ENCODE measurements at regions not wholly inside any gene's neighbourhood (a gene's known extent, or its start where the extent isn't known, plus 50 kb on each side); places are given as distances from the start of the nearest gene placed in this dataset.

GRCh38 chr11:94678236-94678635 lies 89.9 kb upstream of the AMOTL1 start:
- Histone ChIP-seq H3K4me3 (ENCODE audit: low read depth in 2 of 2, low read length in 2 of 2) (no peak overlapping the region), H3K27ac (ENCODE audit: low read length) (no peak overlapping the region), H3K36me3 (ENCODE audit: control insufficient read depth, insufficient read depth, low read length) (no peaks in the 10 kb centered on the region), H3K9me3 (ENCODE audit: control insufficient read depth, insufficient read depth, low read depth, low read length) (no peaks in the 10 kb centered on the region), H3K4me1 (ENCODE audit: control insufficient read depth, insufficient read depth, low read length) (no peaks in the 10 kb centered on the region), H3K27me3 (ENCODE audit: control insufficient read depth, insufficient read depth, low read length) (no peaks in the 10 kb centered on the region)
- no peak for DNase-seq (ENCODE audit: low read depth, low spot score)
- no peak for TF ChIP-seq CTCF (IDR thresholded peaks at IDR 0.05)
- no peak for TF ChIP-seq REST (IDR thresholded peaks at IDR 0.05; ENCODE audit: insufficient read depth in 1 of 2, low read depth in 2 of 2, low read length in 1 of 2)
- no peak for TF ChIP-seq SIN3A (IDR thresholded peaks at IDR 0.05; ENCODE audit: borderline replicate concordance, insufficient read depth, low read depth, low read length)
- TF ChIP-seq POLR2AphosphoS5 (IDR thresholded peaks at IDR 0.05; ENCODE audit: low read depth, low read length), result no peak
- TF ChIP-seq TCF7L2 (IDR thresholded peaks at IDR 0.05; ENCODE audit: low read depth, low read length), result no peak
- BruUV-seq (replicated peaks), result no TSS peak
- intact Hi-C loops (cut with micrococcal nuclease; ENCODE audit: unreplicated experiment) (no loop called here), in situ Hi-C loops (cut with HindIII; ENCODE audit: low pct_unique_long_range_greater_than_20kb, low sequenced_read_pairs) (no loop called here)
- ChIA-PET POLR2A (no interaction called here), CTCF (no interaction called here)
- no peak for ATAC-seq

GRCh38 chr11:94678901-94679300 lies 89.3 kb upstream of the AMOTL1 start:
- H3K9me3 ChIP-seq (ENCODE audit: control insufficient read depth, insufficient read depth, low read depth, low read length), result no peaks in the 10 kb centered on the region
- no peak for DNase-seq (ENCODE audit: low read depth, low spot score)
- ATAC-seq, result no peak
- ChIA-PET CTCF (no interaction called here), POLR2A (no interaction called here)
- in situ Hi-C loops (cut with HindIII; ENCODE audit: low pct_unique_long_range_greater_than_20kb, low sequenced_read_pairs), result no loop called here
- no peak overlapping the region for H3K4me3 ChIP-seq (ENCODE audit: low read depth in 2 of 2, low read length in 2 of 2)
- intact Hi-C loops (cut with micrococcal nuclease; ENCODE audit: unreplicated experiment), result no loop called here
- no peaks in the 10 kb centered on the region for H3K4me1 ChIP-seq (ENCODE audit: control insufficient read depth, insufficient read depth, low read length)
- no peaks in the 10 kb centered on the region for H3K27me3 ChIP-seq (ENCODE audit: control insufficient read depth, insufficient read depth, low read length)
- no peaks in the 10 kb centered on the region for H3K36me3 ChIP-seq (ENCODE audit: control insufficient read depth, insufficient read depth, low read length)
- no TSS peak for BruUV-seq (replicated peaks)
- TF ChIP-seq TCF7L2 (IDR thresholded peaks at IDR 0.05; ENCODE audit: low read depth, low read length) (no peak), REST (IDR thresholded peaks at IDR 0.05; ENCODE audit: insufficient read depth in 1 of 2, low read depth in 2 of 2, low read length in 1 of 2) (no peak), SIN3A (IDR thresholded peaks at IDR 0.05; ENCODE audit: borderline replicate concordance, insufficient read depth, low read depth, low read length) (no peak), CTCF (IDR thresholded peaks at IDR 0.05) (no peak), POLR2AphosphoS5 (IDR thresholded peaks at IDR 0.05; ENCODE audit: low read depth, low read length) (no peak)
- no peak overlapping the region for H3K27ac ChIP-seq (ENCODE audit: low read length)

Data from Panc1 (cell line).